Fibroblast of lung (primary cell): ENCODE measurements at regions not wholly inside any gene's neighbourhood (a gene's known extent, or its start where the extent isn't known, plus 50 kb on each side); places are given as distances from the start of the nearest gene placed in this dataset.

ENCODE experiments used
- DNase-seq, 2 donors: peaks; one replicate each; pipeline versions ENCODE4 v3.0.0 to v3.0.0-alpha.2; 2010; ENCODE audit warnings: low read depth in 2 of 2
- H2AFZ ChIP-seq: 2 replicates; pipeline ENCODE4 v1.5.1; 2012; ENCODE audit warnings: low read length, control low read depth, inconsistent platforms
- H3K27ac ChIP-seq: 2 replicates; pipeline ENCODE4 v1.5.1; 2011; ENCODE audit warnings: low read length, control low read depth; ENCODE audit not compliant: insufficient read depth
- H3K27me3 ChIP-seq: 2 replicates; pipeline ENCODE4 v1.5.1; 2011; ENCODE audit warnings: mild to moderate bottlenecking, low read length; ENCODE audit not compliant: control insufficient read depth, insufficient read depth
- H3K36me3 ChIP-seq: 2 replicates; pipeline ENCODE4 v1.5.1; 2011; ENCODE audit warnings: low read length; ENCODE audit not compliant: control insufficient read depth, insufficient read depth
- H3K4me1 ChIP-seq: 2 replicates; pipeline ENCODE4 v1.5.1; 2011; ENCODE audit warnings: low read length; ENCODE audit not compliant: control insufficient read depth, insufficient read depth; ENCODE audit errors: extremely low read depth
- H3K4me2 ChIP-seq: 2 replicates; pipeline ENCODE4 v1.5.1; 2011; ENCODE audit warnings: low read length, control low read depth; ENCODE audit not compliant: insufficient read depth; ENCODE audit errors: extremely low read depth
- H3K4me3 ChIP-seq, 4 experiments: fragments of 200-600 bp in 1 of 4; sonication (generic) in 1 of 4; replicated peaks in 1 of 4; 2 replicates each; pipeline ENCODE4 v1.5.1; 2011 to 2016; ENCODE audit warnings: low read length in 4 of 4, low read depth in 3 of 4, mild to moderate bottlenecking in 3 of 4, control low read depth in 2 of 4, inconsistent platforms in 1 of 4, mixed read lengths in 1 of 4; ENCODE audit not compliant: insufficient read depth in 1 of 4; ENCODE audit errors: control extremely low read depth in 1 of 4
- H3K79me2 ChIP-seq: 2 replicates; pipeline ENCODE4 v1.5.1; 2012; ENCODE audit warnings: mild to moderate bottlenecking, low read length, inconsistent platforms; ENCODE audit not compliant: control insufficient read depth, insufficient read depth
- H3K9ac ChIP-seq: 2 replicates; pipeline ENCODE4 v1.5.1; 2011; ENCODE audit warnings: mild to moderate bottlenecking, low read length, control low read depth; ENCODE audit not compliant: insufficient read depth
- H3K9me3 ChIP-seq: 2 replicates; pipeline ENCODE4 v1.5.1; 2012; ENCODE audit warnings: low read depth, low read length; ENCODE audit not compliant: control insufficient read depth, insufficient read depth
- H4K20me1 ChIP-seq: 2 replicates; pipeline ENCODE4 v1.5.1; 2011; ENCODE audit warnings: low read length; ENCODE audit not compliant: control insufficient read depth, insufficient read depth; ENCODE audit errors: extremely low read depth
- CTCF ChIP-seq, 2 donors: IDR thresholded peaks in 1 of 2; conservative IDR thresholded peaks in 1 of 2; 1 replicate in 1 of 2; 2 replicates in 1 of 2; pipeline ENCODE4 v1.5.1; 2011 to 2012; ENCODE audit warnings: low read length in 2 of 2, control low read depth in 1 of 2, inconsistent platforms in 1 of 2, low read depth in 1 of 2, mild to moderate bottlenecking in 1 of 2
- EZH2 ChIP-seq: IDR thresholded peaks from 2 replicates; pipeline ENCODE4 v1.5.1; 2012; ENCODE audit warnings: low read length, control low read depth, mild to moderate bottlenecking; ENCODE audit errors: missing control alignments

GRCh38 chr20:50293284-50294139 is 102.9 kb downstream of the CEBPB start:
- TF ChIP-seq EZH2 (no peak), CTCF (conservative IDR thresholded peaks at IDR 0.05 in 1 of 2, IDR thresholded peaks at IDR 0.05 in 1 of 2; ENCODE audit: low read depth in 1 of 2, low read length in 2 of 2) (no peak)
- Histone ChIP-seq H2AFZ (no peak overlapping the region), H3K4me1 (peaks cover 18% of the 10 kb centered on the region), H3K4me2 (no peak overlapping the region), H3K79me2 (no peaks in the 10 kb centered on the region), H3K4me3 (no peak overlapping the region), H3K27me3 (no peaks in the 10 kb centered on the region), H4K20me1 (no peaks in the 10 kb centered on the region), H3K36me3 (no peaks in the 10 kb centered on the region), H3K9ac (peak overlapping the region; percentile 70), H3K27ac (peak overlapping the region; percentile 99), H3K9me3 (no peaks in the 10 kb centered on the region)
- no peak for DNase-seq

GRCh38 chr20:50294164-50295088 is 103.8 kb downstream of the CEBPB start:
- DNase-seq = no peak
- Histone ChIP-seq H2AFZ (no peak overlapping the region), H3K79me2 (no peaks in the 10 kb centered on the region), H3K4me1 (peaks cover 18% of the 10 kb centered on the region), H3K4me2 (no peak overlapping the region), H3K9me3 (no peaks in the 10 kb centered on the region), H3K27ac (peak overlapping the region; percentile 49), H3K27me3 (no peaks in the 10 kb centered on the region), H3K4me3 (no peak overlapping the region), H3K9ac (no peak overlapping the region), H4K20me1 (no peaks in the 10 kb centered on the region), H3K36me3 (no peaks in the 10 kb centered on the region)
- TF ChIP-seq EZH2 = no peak
- TF ChIP-seq CTCF (conservative IDR thresholded peaks at IDR 0.05 in 1 of 2, IDR thresholded peaks at IDR 0.05 in 1 of 2; ENCODE audit: low read depth in 1 of 2, low read length in 2 of 2) = no peak

GRCh38 chr20:50295345-50295744 is 104.7 kb downstream of the CEBPB start:
- H3K4me1 ChIP-seq = peaks cover 18% of the 10 kb centered on the region
- H4K20me1 ChIP-seq = no peaks in the 10 kb centered on the region
- no peak for TF ChIP-seq CTCF (conservative IDR thresholded peaks at IDR 0.05 in 1 of 2, IDR thresholded peaks at IDR 0.05 in 1 of 2; ENCODE audit: low read depth in 1 of 2, low read length in 2 of 2)
- no peak overlapping the region for H2AFZ ChIP-seq
- H3K79me2 ChIP-seq = no peaks in the 10 kb centered on the region
- DNase-seq = no peak
- no peaks in the 10 kb centered on the region for H3K36me3 ChIP-seq
- no peak overlapping the region for H3K9ac ChIP-seq
- H3K4me3 ChIP-seq = no peak overlapping the region
- H3K27ac ChIP-seq = peak overlapping the region; percentile 24
- no peaks in the 10 kb centered on the region for H3K9me3 ChIP-seq
- no peaks in the 10 kb centered on the region for H3K27me3 ChIP-seq
- no peak overlapping the region for H3K4me2 ChIP-seq
